ENCODE measurements at regions not wholly inside any gene's neighbourhood (a gene's known extent, or its start where the extent isn't known, plus 50 kb on each side); places are given as distances from the start of the nearest gene placed in this dataset.

DNA sequence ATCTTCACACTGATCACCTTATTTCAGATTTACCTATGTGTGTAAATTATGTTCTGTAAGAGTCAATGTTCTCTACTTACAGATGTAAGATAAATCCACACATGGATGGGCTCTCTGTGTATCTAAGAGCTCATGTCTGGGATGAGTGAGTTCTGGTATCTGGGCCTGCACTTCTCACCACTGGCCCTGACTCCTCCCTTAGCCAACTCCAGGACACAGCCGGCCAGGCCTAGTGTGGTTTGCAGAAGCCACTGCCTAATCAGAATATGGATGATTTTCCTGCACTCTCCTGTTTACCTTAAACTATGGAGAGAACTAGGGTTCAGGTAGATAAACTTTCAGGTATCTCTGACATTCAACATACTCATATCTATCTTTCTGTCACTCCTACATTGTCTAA, 1284.8 kb downstream of the TMEM121 start:
- DNase-seq (ENCODE audit: low read depth): no peak
- no peak for TF ChIP-seq CTCF (conservative IDR thresholded peaks at IDR 0.05; ENCODE audit: low read length)
- H3K4me3 ChIP-seq (ENCODE audit: low read length): no peak overlapping the region

GRCh38 chr14:106812788-106813476, 1286.5 kb downstream of the TMEM121 start:
- TF ChIP-seq CTCF (conservative IDR thresholded peaks at IDR 0.05; ENCODE audit: low read length): no peak
- no peak overlapping the region for H3K4me3 ChIP-seq (ENCODE audit: low read length)
- no peak for DNase-seq (ENCODE audit: low read depth)

DNA sequence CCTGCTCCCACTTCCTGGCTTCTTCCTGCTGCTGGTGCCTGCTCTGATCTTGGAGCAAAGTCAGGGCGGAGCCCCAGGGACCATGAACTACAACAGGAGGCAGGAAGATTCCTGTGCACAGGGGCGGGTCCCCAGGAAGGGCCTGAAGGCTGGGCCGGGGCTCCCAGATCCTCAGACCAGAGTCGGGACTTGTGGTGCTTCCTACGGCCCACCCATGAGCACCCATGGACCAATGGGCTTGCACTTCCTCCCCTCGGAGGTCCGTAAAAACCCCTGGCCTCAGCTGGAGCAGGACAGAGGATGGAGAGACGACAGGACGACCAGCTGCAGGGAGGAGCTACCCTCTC, 1287.1 kb downstream of the TMEM121 start:
- DNase-seq (ENCODE audit: low read depth): no peak
- no peak overlapping the region for H3K4me3 ChIP-seq (ENCODE audit: low read length)
- no peak for TF ChIP-seq CTCF (conservative IDR thresholded peaks at IDR 0.05; ENCODE audit: low read length)

DNA sequence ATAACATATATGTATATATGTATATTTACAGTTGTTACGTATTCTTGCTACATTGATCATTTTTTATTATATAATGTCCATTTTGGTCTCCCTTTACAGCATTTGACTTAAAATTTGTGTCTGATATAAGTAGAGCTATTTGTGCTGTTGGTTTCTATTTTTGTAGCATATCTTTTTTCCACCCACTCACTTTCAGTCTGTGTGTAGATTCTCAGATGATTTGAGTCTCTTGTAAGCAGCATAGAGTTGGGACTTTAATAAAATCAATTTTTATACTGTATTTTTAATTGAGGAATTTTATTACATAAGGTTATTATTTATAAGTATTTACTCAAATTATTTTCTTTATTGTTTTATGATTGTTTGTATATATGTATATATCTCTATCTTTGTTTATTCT, 1293.7 kb downstream of the TMEM121 start:
- no peak for TF ChIP-seq CTCF (conservative IDR thresholded peaks at IDR 0.05; ENCODE audit: low read length)
- DNase-seq (ENCODE audit: low read depth): no peak
- no peak overlapping the region for H3K4me3 ChIP-seq (ENCODE audit: low read length)

- DNase-seq (ENCODE audit: low read depth): no peak
- TF ChIP-seq CTCF (conservative IDR thresholded peaks at IDR 0.05; ENCODE audit: low read length): no peak
- H3K4me3 ChIP-seq (ENCODE audit: low read length): no peak overlapping the region
These were observed 1294.7 kb downstream of the TMEM121 start for GRCh38 chr14:106821119-106821518.

GRCh38 chr14:106822905-106823304, 1296.5 kb downstream of the TMEM121 start:
- DNase-seq (ENCODE audit: low read depth): no peak
- TF ChIP-seq CTCF (conservative IDR thresholded peaks at IDR 0.05; ENCODE audit: low read length): no peak
- no peak overlapping the region for H3K4me3 ChIP-seq (ENCODE audit: low read length)

GRCh38 chr14:106823552-106823951, 1297.2 kb downstream of the TMEM121 start:
- no peak for DNase-seq (ENCODE audit: low read depth)
- TF ChIP-seq CTCF (conservative IDR thresholded peaks at IDR 0.05; ENCODE audit: low read length): no peak

More at GRCh38 chr14:106823552-106823951, 1297.2 kb downstream of the TMEM121 start:
- no peak overlapping the region for H3K4me3 ChIP-seq (ENCODE audit: low read length)
